ENCODE measurements at regions not wholly inside any gene's neighbourhood (a gene's known extent, or its start where the extent isn't known, plus 50 kb on each side); places are given as distances from the start of the nearest gene placed in this dataset.

DNA sequence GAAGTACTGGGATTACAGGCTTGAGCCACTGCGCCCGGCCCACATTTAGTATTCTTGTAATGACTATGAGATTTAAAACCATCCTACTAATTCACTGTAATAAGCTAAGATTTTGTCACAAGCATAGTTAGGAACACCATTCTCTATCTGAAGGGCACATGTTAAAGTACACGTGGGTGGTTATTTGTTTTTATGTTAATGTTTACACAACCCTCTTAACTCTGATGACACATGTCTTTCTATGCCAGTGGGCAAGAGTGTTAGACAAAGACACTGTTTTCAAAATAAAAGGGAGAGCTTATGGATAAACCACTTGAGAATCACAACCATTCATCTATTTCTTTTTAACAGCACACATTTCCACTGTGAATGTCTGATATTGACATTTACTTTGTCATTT, 537.6 kb upstream of the IL12A start:
- TF ChIP-seq POLR2AphosphoS5 (IDR thresholded peaks at IDR 0.05) (no peak), POLR2A (IDR thresholded peaks at IDR 0.05) (no peak)
- TF ChIP-seq, protein P1, sequence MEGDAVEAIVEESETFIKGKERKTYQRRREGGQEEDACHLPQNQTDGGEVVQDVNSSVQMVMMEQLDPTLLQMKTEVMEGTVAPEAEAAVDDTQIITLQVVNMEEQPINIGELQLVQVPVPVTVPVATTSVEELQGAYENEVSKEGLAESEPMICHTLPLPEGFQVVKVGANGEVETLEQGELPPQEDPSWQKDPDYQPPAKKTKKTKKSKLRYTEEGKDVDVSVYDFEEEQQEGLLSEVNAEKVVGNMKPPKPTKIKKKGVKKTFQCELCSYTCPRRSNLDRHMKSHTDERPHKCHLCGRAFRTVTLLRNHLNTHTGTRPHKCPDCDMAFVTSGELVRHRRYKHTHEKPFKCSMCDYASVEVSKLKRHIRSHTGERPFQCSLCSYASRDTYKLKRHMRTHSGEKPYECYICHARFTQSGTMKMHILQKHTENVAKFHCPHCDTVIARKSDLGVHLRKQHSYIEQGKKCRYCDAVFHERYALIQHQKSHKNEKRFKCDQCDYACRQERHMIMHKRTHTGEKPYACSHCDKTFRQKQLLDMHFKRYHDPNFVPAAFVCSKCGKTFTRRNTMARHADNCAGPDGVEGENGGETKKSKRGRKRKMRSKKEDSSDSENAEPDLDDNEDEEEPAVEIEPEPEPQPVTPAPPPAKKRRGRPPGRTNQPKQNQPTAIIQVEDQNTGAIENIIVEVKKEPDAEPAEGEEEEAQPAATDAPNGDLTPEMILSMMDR (IDR thresholded peaks at IDR 0.05) = no peak
